GM13976 (cell line): ENCODE measurements at regions not wholly inside any gene's neighbourhood (a gene's known extent, or its start where the extent isn't known, plus 50 kb on each side); places are given as distances from the start of the nearest gene placed in this dataset.

ENCODE experiments used
- DNase-seq: peaks from one replicate; pipeline ENCODE4 v3.0.0; 2012; ENCODE audit warnings: low spot score
- in situ Hi-C: fragments of 300-500 bp; cut with MboI; formaldehyde crosslinking; loops from one replicate; pipeline ENCODE4 v1.12.0; 2022; ENCODE audit warnings: low sequenced_read_pairs, mixed read lengths, inconsistent platforms; ENCODE audit not compliant: unreplicated experiment
- TF ChIP-seq, protein P1 (sequence below): IDR thresholded peaks from 2 replicates; pipeline ENCODE4 v1.5.1; 2012; ENCODE audit warnings: borderline replicate concordance, mild to moderate bottlenecking; ENCODE audit not compliant: insufficient read depth; ENCODE audit errors: extremely low read depth, missing control alignments, control extremely low read depth

GRCh38 chr22:49289822-49290679 is 537.6 kb downstream of the BRD1 start:
- no peak for DNase-seq
- TF ChIP-seq, protein P1, sequence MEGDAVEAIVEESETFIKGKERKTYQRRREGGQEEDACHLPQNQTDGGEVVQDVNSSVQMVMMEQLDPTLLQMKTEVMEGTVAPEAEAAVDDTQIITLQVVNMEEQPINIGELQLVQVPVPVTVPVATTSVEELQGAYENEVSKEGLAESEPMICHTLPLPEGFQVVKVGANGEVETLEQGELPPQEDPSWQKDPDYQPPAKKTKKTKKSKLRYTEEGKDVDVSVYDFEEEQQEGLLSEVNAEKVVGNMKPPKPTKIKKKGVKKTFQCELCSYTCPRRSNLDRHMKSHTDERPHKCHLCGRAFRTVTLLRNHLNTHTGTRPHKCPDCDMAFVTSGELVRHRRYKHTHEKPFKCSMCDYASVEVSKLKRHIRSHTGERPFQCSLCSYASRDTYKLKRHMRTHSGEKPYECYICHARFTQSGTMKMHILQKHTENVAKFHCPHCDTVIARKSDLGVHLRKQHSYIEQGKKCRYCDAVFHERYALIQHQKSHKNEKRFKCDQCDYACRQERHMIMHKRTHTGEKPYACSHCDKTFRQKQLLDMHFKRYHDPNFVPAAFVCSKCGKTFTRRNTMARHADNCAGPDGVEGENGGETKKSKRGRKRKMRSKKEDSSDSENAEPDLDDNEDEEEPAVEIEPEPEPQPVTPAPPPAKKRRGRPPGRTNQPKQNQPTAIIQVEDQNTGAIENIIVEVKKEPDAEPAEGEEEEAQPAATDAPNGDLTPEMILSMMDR: no peak
- in situ Hi-C loops: no loop called here

DNA sequence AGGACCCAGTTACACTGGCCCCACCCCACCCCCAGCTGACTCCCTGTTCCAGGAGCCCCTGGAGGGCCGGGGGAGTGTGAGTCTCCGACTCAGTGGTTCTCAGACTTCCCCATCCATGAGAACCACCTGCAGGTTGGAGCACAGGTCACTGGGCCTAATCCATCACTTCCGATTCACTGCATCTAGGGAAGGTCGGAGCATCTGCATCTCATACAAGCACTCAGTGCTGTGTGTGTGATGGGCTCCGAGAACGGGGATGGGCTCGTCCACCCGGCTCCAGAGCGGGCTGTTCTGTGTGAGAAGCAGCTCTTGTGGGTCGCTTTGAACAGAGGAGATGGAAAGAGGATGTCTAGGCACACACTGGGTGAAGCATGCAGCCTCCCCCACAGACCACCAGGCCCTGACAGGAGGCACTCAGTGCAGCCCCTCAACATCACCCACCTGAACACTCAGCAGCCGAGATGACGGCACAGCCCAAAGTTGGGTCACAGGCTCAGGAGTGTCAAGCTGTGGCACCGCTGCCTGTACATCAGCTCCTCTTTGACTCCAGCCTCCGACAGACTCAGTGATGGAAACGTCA is 541.4 kb downstream of the BRD1 start:
- DNase-seq: no peak
- TF ChIP-seq, protein P1: no peak
- in situ Hi-C loops: no loop called here

- in situ Hi-C loops: no loop called here
- TF ChIP-seq, protein P1: no peak
- DNase-seq: no peak
These were observed 542.7 kb downstream of the BRD1 start for GRCh38 chr22:49284931-49285330.

GRCh38 chr22:49284056-49284784 is 543.5 kb downstream of the BRD1 start:
- TF ChIP-seq, protein P1: no peak
- in situ Hi-C loops: no loop called here
- DNase-seq: no peak

DNA sequence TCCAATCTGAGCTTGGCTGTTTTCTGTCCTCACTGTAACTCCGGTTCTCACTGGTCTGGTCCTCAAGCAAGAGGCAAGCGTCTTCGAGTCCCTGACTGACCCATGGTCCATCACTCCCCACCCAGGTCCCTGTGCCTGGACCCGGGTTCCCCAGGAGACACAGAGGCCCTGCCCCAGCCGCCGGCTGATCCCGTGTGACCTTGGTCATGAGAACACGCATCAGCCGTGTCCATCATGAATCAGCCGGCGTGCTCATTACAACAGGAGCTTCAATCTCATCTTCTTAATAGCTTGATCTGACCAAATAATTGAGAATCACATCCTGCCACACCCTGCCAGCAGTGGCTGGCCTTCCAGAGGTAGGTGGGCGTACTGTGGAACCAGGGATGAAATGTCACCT is 545.1 kb downstream of the BRD1 start:
- no peak for DNase-seq
- TF ChIP-seq, protein P1: no peak
- in situ Hi-C loops: no loop called here

GRCh38 chr22:49281467-49282340 is 546.0 kb downstream of the BRD1 start:
- TF ChIP-seq, protein P1: no peak
- DNase-seq: no peak
- in situ Hi-C loops: no loop called here
